DMS53 treated with DMSO at 0.1 percent for 48 hours (cell line): ENCODE measurements at regions not wholly inside any gene's neighbourhood (a gene's known extent, or its start where the extent isn't known, plus 50 kb on each side); places are given as distances from the start of the nearest gene placed in this dataset.

Experiments used
- DNase-seq: peaks from one replicate; lab custom pipeline; 2025; ENCODE audit not compliant: unreplicated experiment; lab: John Stamatoyannopoulos, UW

DNA sequence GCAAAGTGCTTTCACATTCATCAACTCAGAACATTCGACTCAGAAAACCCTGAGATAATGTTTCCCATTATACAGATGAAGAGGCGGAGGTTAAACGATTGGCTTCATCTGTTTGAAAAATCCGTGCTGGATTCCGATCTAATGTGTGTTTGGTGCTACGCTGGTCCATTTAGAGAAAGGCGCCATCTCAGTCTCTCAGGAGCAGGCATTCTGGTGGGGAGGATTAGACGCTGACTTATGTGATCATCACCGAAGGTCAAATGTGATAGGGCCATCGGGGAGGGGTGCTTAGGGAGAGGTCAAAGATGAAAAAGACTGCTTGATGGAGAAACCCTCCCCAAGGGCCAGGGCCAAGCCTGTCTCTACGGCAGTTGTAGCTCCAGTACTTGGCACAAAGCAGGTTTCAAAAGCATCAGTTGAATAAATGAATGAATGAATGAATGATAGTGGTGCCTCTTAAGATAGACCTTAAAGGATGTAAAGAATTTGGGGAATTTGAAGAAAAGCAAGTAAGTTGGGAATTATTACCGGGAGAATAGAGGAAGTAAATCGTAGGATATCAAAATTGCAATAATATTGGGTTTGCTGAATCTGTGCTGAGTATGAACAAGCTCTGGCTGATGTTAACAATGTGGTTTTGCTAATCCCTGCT, 160.6 kb upstream of the SHB start:
- no peak for DNase-seq

DNA sequence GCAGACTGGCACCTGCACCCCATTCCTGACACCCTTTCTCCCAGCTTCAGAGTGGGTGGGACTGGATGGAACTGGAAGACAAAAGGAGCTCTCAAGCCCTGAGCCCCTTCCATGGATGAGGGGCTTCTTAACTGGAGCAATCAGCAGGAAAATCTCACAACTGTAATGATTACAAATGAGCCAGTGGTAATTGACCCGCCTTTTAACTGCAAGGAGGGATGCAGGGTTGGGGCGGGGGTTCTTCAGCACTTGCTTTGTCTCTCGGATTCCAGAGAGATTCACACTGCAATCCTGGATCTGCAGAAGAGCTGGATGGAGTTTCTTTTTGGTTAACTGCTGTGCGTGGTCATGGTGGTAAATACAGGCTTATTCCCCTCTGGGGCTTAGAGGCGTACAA, 160.1 kb upstream of the SHB start:
- no peak for DNase-seq

DNA sequence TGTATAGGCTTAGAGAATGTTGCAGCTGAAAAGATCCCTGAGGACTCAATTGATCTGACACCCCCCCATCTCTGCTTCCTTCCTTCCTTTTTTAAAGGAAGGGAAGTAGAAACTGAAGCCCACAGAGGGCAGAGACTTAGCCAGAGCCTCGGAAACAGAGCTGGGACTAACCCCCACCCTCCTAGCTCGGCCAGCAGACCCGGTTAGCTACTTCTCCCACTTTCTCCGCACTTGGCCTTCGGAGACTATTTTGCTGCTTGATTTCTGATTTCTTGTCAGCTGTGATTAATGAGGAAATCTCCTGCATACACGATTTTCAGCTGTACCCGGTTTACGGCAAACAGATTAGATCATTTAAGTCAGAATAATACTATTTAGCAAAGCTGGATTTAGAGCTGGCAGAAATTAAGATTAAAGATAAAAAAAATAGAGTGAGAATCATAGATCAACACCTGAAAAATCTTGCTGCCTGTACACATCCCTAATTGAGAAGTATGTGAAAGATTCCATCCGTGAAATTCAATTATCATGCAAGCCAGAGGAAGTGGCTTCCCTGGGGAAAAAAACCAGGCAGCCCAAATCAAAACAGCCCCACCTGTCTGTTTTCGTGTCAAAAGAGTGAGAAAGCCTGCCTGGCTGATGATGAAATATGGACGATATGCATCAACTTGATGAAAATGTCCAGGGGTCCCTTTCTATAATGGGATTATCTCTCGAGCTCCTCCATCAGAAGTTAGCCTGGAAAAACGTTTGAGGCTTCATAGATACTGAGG, 159.5 kb upstream of the SHB start:
- no peak for DNase-seq

- peak; percentile 41 for DNase-seq
These were observed 158.6 kb upstream of the SHB start for GRCh38 chr9:38227656-38228055.

GRCh38 chr9:38227061-38227540, 158.1 kb upstream of the SHB start:
- DNase-seq: peak; percentile 86

DNA sequence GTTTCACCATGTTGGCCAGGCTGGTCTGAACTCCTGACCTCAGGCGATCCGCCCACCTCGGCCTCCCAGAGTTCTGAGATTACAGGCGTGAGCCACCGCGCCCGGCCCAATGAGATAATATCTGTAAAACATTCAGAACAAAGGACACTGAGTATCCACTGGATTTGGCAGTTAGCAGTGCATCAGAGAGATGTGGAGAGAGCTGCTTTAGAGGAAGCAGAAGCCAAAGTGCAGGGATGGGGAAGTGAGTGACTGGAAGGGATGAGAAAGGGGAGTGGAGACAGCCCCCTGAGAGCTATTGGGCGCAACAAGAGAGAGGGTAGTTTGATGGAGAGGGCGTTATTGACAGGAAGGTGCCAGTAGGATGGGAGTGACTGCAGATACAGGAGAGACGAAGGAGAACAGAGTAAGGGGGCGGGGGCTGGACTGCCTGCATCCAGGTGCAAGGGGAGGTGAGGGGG, 157.5 kb upstream of the SHB start:
- peak; percentile 50 for DNase-seq

DNA sequence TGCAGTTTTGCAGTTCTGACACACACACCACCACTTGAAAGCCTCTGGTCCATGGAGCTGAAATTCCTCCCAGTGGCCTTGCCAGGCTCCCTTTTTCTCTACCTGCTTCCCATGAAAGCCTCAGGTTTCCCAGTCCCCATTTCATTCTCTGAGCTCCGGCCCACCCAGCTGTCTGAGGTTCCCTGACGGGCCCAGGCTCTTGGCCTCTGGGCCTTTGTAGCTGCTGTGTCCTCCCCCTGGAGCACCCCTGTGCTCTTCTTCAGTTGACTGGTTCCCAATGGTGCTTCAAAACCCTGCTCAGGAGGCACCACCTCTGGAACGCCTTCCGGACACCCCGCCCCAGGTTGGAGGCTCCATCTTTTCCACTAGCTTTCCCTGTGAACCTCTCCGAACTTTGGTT, 155.9 kb upstream of the SHB start:
- peak; percentile 8 for DNase-seq

GRCh38 chr9:38216572-38216971, 147.5 kb upstream of the SHB start:
- DNase-seq: no peak

GRCh38 chr9:38215465-38215864, 146.4 kb upstream of the SHB start:
- no peak for DNase-seq

DNA sequence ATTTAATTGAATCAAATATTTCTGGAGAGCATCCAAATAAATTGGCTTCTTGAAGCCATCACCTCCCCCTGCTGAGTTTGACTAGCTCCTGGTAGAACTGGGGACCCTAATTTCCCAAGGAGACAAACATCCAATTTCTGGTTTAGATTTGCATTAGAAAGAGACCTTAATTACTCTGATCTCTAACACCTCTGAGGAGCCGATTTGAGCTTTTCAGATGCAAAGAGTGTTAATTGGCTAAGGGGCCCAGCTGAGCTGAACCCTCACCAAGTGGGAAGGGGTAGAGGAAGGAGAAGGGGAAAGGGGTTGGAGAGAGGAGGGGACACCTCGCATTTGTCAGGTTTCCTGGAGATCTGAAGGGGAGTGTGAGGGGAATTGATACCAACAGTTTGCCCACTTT, 145.4 kb upstream of the SHB start:
- no peak for DNase-seq

DNA sequence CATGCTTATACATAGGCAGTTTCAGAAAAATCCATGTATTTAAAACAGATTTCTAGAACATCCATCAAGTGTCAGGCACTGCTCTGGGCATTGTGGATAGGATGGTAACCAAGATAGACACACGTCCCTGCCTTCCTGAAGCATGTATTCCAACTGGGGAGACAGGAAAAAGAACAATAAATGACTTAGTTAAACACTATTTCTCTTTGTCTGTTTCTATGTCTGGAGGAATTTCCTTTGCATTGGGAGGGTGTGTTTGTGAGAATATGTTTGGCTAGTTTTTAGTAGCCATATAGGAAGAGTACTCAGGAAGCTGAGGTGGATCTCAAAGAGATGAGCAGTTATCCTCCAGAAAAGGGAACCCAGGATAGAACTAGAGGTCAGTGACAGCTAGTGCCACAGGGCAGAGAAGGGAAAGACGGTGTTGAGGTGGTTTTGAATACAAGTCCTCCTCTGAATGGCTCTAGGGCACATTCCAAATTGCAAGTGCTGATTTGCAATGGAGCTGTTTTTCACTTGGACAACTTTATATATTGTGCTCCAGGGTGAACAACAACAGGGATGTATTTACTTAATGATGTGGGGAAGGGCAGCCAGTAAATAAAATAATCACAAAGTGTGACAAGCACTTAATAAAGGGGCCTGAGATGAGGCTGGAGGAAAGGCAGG, 144.7 kb upstream of the SHB start:
- no peak for DNase-seq

DNA sequence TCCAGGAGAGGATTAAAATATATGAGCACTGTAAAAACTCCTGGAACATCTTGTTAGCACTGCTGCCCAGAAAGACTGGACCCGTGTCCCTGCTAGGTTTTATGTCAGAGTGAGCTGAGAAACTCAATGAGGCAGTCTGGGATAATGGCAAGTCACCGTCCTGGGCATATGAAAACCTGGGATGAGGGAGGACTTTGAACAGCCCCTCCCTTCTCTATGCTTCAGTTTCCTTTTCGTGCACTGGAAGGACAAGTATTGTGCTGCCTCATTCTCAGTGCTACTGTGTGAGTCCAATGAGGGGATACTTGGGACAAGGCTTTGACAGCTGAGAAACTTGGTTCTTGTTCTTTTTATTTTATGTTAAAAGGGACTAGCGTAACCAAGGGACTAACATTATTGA, 143.0 kb upstream of the SHB start:
- no peak for DNase-seq

GRCh38 chr9:38211002-38211401, 142.0 kb upstream of the SHB start:
- DNase-seq: no peak

GRCh38 chr9:38208206-38208901, 139.3 kb upstream of the SHB start:
- no peak for DNase-seq

- no peak for DNase-seq
These were observed 138.3 kb upstream of the SHB start for GRCh38 chr9:38207247-38207778.

- no peak for DNase-seq
These were observed 136.3 kb upstream of the SHB start for GRCh38 chr9:38205279-38205678.

DNA sequence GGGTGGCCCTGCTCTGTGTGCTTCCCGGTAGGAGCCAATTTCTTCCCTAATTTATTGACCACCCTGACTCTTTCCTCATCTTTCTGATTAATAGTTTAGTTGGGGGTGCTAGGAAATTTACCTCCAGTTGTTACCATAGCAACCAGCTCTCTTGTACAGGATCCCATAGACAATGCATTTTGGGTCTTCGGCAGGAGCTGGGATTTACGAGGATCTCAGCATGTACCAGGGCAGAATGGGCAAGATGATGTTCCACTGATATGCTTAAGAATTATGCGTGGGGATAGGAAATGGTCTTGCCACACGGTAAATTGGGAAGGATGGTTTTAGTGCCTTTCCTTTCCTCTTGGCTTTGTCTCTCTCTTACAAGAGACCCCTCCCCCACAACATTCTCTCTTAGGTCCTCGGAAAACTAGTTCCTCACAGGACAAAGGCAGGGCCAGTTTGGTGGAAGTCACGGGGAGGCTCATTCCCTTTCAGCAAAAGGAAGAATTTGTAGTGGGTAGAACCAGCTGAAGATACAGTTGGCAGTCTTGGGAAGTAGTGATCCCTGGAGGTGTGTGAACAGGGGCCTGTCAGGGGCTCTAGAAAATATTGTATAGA, 133.4 kb upstream of the SHB start:
- no peak for DNase-seq

DNA sequence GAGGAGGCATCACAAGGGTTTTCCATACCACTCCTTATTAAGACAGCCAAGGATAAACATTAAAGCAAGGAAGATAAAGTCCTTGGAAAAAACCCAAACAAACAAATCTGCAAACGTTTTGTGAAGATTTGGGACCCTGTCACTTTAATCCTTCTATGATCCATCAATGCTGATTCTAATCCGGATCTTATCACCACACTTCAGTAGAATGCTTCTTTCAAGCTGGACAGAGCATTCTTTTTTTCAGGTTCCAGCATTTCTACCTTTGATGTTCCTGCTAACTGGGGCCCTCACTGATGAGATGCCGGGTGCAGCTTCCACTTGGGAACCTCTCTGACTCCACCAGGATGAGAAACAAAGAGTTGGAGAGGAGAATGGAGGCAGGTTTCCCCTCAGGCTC, 132.8 kb upstream of the SHB start:
- DNase-seq: no peak

DNA sequence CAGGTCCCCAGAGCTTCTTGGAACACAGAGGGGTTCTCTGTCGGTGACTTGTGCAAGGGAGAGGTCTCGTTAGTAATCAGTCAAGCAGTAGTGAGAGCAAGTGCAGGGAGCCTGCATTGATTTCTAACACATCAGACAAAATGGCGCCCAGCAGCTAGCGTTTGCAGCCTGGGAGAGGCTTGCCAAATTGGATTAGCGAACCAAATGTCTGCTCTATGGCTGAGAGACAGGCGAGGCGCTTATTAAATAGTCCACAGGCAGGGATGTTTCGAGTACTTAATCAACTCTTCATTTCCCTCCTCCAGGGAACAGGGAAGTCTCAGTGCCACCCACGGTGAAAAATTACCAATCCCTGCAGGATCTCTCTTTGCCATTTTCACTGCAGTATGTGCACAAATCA, 131.4 kb upstream of the SHB start:
- no peak for DNase-seq

DNA sequence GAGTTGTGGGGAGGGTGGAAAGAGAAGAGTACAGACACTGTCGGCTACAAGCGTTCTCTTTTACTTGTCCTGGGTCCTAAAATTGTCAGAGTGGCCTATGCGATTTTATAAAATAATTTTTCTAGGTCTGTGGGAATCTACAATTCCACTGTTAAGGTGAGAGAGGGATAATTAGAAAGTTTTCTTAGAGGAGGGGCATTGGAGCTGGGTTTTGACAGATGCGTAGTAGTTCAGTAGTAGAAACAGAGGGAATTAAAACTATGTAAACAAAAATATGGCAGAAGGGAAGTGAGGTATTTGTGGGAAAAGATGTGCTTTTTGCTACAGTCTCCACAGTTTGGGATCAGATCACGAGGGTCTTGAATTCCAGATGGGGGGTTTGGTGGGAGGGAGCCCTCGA, 129.1 kb upstream of the SHB start:
- DNase-seq: no peak

DNA sequence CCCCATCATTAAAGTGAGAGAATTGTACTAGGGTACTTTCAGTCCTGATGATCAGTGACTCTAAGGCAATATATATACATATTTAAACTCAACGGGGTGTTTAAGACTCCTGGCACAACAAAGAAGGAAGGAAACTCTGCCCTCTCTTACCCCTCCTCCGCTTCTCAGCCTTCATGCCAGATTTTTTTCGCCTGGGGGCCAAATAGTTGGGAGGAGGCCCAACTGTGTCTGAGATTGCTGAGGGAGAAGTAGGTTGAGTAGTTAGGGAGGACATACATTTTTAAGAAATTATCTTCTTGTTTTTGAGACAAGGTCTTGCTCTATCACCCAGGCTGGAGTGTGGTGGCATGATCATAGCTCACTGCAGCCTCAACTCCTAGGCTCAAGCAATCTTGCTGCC, 127.7 kb upstream of the SHB start:
- DNase-seq: no peak
